Hepatocyte (in vitro differentiated cells): ENCODE measurements at regions not wholly inside any gene's neighbourhood (a gene's known extent, or its start where the extent isn't known, plus 50 kb on each side); places are given as distances from the start of the nearest gene placed in this dataset.

Experiments used
- DNase-seq: peaks from one replicate; pipeline ENCODE4 v3.0.0-alpha.2; 2016; ENCODE audit warnings: low spot score
- H2AFZ ChIP-seq: fragments of 200-600 bp; sonication (generic); 2 replicates; pipeline ENCODE4 v1.6.0; 2016; ENCODE audit warnings: antibody characterized with exemption, mild to moderate bottlenecking
- H3K27ac ChIP-seq: fragments of 200-600 bp; sonication (generic); 2 replicates; pipeline ENCODE4 v1.5.1; 2016; ENCODE audit warnings: mild to moderate bottlenecking
- H3K27me3 ChIP-seq: fragments of 200-600 bp; sonication (generic); 2 replicates; pipeline ENCODE4 v1.6.1; 2016
- H3K36me3 ChIP-seq: fragments of 200-600 bp; sonication (generic); replicated peaks from 2 replicates; pipeline ENCODE4 v1.5.1; 2016; ENCODE audit warnings: low read depth; ENCODE audit not compliant: insufficient read depth
- H3K4me1 ChIP-seq: fragments of 200-600 bp; sonication (generic); 2 replicates; pipeline ENCODE4 v1.5.1; 2016; ENCODE audit warnings: mild to moderate bottlenecking, moderate library complexity; ENCODE audit not compliant: insufficient read depth
- H3K4me2 ChIP-seq: fragments of 200-600 bp; sonication (generic); 2 replicates; pipeline ENCODE4 v1.6.0; 2016
- H3K4me3 ChIP-seq: fragments of 200-600 bp; sonication (generic); 2 replicates; pipeline ENCODE4 v1.5.1; 2016; ENCODE audit warnings: mild to moderate bottlenecking
- H3K79me2 ChIP-seq: fragments of 200-600 bp; sonication (generic); 2 replicates; pipeline ENCODE4 v1.6.0; 2017; ENCODE audit warnings: mild to moderate bottlenecking
- H3K9me2 ChIP-seq: fragments of 200-600 bp; sonication (generic); replicated peaks from 2 replicates; pipeline ENCODE4 v1.6.0; 2017; ENCODE audit warnings: mild to moderate bottlenecking; ENCODE audit not compliant: insufficient read depth
- H3K9me3 ChIP-seq: fragments of 200-600 bp; sonication (generic); 2 replicates; pipeline ENCODE4 v1.5.1; 2016; ENCODE audit warnings: low read depth, mild to moderate bottlenecking
- H4K20me1 ChIP-seq: fragments of 200-600 bp; sonication (generic); 2 replicates; pipeline ENCODE4 v1.6.0; 2016; ENCODE audit warnings: mild to moderate bottlenecking; ENCODE audit not compliant: insufficient read depth, poor library complexity, severe bottlenecking
- EZH2 ChIP-seq: fragments of 200-600 bp; sonication (generic); IDR thresholded peaks from 2 replicates; pipeline ENCODE4 v1.6.1; 2016; ENCODE audit warnings: antibody characterized with exemption, mild to moderate bottlenecking, borderline replicate concordance
- EZH2phosphoT487 ChIP-seq: fragments of 200-600 bp; sonication (generic); IDR thresholded peaks from one replicate; pipeline ENCODE4 v1.6.1; 2018; ENCODE audit warnings: antibody characterized with exemption, mild to moderate bottlenecking, low read depth, moderate library complexity; ENCODE audit not compliant: unreplicated experiment, severe bottlenecking
- WGBS: methylation state at CpG from one replicate; pipeline ENCODE4 v1.1.6; 2016; ENCODE audit warnings: low lambda C conversion rate; ENCODE audit errors: missing lambda C conversion rate; 5-methylcytosine and 5-hydroxymethylcytosine counted together
- TF ChIP-seq, protein P1 (sequence below): fragments of 200-600 bp; sonication (generic); IDR thresholded peaks from 2 replicates; pipeline ENCODE4 v1.5.1; 2016; ENCODE audit warnings: antibody characterized with exemption, mild to moderate bottlenecking; ENCODE audit not compliant: poor library complexity

GRCh38 chr1:73176902-73177301 lies 894.6 kb upstream of the NEGR1 start:
- Histone ChIP-seq H3K27me3 (no peaks in the 10 kb centered on the region), H3K27ac (no peak overlapping the region), H3K4me3 (no peak overlapping the region), H3K4me2 (no peak overlapping the region), H3K36me3 (no peaks in the 10 kb centered on the region), H3K79me2 (no peaks in the 10 kb centered on the region), H2AFZ (no peak overlapping the region), H3K4me1 (no peaks in the 10 kb centered on the region), H3K9me3 (no peaks in the 10 kb centered on the region), H4K20me1 (no peaks in the 10 kb centered on the region), H3K9me2 (no peaks in the 10 kb centered on the region)
- no peak for DNase-seq
- 85% methylated on average over 2 of the region's 2 CpGs for WGBS
- no peak for TF ChIP-seq EZH2phosphoT487
- TF ChIP-seq, protein P1, sequence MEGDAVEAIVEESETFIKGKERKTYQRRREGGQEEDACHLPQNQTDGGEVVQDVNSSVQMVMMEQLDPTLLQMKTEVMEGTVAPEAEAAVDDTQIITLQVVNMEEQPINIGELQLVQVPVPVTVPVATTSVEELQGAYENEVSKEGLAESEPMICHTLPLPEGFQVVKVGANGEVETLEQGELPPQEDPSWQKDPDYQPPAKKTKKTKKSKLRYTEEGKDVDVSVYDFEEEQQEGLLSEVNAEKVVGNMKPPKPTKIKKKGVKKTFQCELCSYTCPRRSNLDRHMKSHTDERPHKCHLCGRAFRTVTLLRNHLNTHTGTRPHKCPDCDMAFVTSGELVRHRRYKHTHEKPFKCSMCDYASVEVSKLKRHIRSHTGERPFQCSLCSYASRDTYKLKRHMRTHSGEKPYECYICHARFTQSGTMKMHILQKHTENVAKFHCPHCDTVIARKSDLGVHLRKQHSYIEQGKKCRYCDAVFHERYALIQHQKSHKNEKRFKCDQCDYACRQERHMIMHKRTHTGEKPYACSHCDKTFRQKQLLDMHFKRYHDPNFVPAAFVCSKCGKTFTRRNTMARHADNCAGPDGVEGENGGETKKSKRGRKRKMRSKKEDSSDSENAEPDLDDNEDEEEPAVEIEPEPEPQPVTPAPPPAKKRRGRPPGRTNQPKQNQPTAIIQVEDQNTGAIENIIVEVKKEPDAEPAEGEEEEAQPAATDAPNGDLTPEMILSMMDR = no peak
- TF ChIP-seq EZH2 = no peak

GRCh38 chr1:73167009-73167657 lies 884.8 kb upstream of the NEGR1 start:
- WGBS = 44% methylated on average over 2 of the region's 2 CpGs
- H3K9me3 ChIP-seq = no peaks in the 10 kb centered on the region
- H3K9me2 ChIP-seq = no peaks in the 10 kb centered on the region
- no peak for DNase-seq
- no peak overlapping the region for H3K27ac ChIP-seq
- H3K79me2 ChIP-seq = no peaks in the 10 kb centered on the region
- H3K4me3 ChIP-seq = no peak overlapping the region
- H3K36me3 ChIP-seq = no peaks in the 10 kb centered on the region
- TF ChIP-seq EZH2phosphoT487 = no peak
- TF ChIP-seq, protein P1 = no peak
- no peak for TF ChIP-seq EZH2
- no peaks in the 10 kb centered on the region for H3K27me3 ChIP-seq
- H3K4me1 ChIP-seq = no peaks in the 10 kb centered on the region
- H4K20me1 ChIP-seq = no peaks in the 10 kb centered on the region
- H2AFZ ChIP-seq = no peak overlapping the region
- H3K4me2 ChIP-seq = no peak overlapping the region

DNA sequence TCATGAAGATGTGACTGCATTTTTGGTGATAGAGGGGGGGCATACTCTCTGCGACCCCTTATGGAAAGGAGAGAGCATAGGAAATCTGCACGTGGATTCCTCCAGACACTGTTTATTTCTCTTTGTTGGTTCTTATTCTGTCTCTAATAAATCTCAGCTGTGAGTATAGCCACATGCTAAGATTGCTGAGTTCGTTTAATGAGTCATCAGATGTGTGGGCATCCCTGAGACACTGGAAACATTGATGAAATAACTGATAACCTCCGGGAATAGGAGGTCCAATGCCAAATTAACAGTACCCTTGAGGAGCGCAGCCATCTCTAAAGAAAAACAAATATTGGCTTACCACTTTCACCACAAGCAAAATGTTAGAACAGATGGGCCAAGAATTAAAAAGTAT lies 880.2 kb upstream of the NEGR1 start:
- DNase-seq = no peak
- TF ChIP-seq EZH2phosphoT487 (no peak), EZH2 (no peak)
- TF ChIP-seq, protein P1 = no peak
- Histone ChIP-seq H3K4me2 (no peak overlapping the region), H2AFZ (no peak overlapping the region), H3K4me1 (no peaks in the 10 kb centered on the region), H3K9me2 (no peaks in the 10 kb centered on the region), H3K27ac (no peak overlapping the region), H3K9me3 (no peaks in the 10 kb centered on the region), H3K4me3 (no peak overlapping the region), H3K27me3 (no peaks in the 10 kb centered on the region), H4K20me1 (no peaks in the 10 kb centered on the region), H3K36me3 (no peaks in the 10 kb centered on the region), H3K79me2 (no peaks in the 10 kb centered on the region)
- 37% methylated on average over 5 of the region's 5 CpGs for WGBS
